NCI-H1092 treated with DMSO at 0.1 percent for 48 hours (cell line): ENCODE measurements at regions not wholly inside any gene's neighbourhood (a gene's known extent, or its start where the extent isn't known, plus 50 kb on each side); places are given as distances from the start of the nearest gene placed in this dataset.

ENCODE experiments used
- DNase-seq: peaks from one replicate; lab custom pipeline; 2025; lab: John Stamatoyannopoulos, UW

DNA sequence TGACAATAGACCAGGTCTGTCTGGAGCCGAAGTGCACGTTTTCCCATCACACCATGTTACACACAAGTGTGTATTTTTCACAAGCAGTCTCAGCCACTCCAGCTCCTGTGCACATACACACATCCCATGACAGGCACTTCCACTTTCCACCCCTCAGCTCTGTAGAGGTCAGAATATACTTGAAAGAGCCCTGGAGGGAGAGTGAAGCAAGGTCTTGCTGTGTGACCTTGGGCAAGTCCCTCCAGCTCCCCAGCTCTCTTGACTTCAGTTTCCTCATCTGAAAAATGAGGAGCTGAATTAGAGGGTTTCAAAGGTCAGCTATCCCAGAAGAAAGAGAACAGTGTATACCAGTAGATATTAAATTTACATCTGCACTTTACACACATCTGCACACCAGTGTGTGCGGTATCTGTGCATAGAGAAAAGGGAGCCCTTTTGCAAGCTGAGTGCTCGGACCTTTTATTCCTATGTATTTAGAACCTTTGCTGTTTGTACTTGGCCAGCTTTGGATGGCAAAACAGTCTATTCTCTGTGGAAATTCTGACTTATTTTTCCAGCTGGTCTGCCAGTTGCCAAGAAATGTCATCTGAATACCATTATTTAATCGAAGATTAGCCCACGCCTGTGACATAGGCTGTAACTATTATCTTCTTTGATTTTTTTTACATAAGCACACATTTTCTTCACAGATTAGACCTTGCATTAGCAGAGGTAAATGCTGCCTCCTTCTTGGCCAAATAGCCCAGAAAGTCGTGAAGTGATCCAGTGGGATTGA, 528.0 kb downstream of the BNC2 start:
- DNase-seq: no peak

DNA sequence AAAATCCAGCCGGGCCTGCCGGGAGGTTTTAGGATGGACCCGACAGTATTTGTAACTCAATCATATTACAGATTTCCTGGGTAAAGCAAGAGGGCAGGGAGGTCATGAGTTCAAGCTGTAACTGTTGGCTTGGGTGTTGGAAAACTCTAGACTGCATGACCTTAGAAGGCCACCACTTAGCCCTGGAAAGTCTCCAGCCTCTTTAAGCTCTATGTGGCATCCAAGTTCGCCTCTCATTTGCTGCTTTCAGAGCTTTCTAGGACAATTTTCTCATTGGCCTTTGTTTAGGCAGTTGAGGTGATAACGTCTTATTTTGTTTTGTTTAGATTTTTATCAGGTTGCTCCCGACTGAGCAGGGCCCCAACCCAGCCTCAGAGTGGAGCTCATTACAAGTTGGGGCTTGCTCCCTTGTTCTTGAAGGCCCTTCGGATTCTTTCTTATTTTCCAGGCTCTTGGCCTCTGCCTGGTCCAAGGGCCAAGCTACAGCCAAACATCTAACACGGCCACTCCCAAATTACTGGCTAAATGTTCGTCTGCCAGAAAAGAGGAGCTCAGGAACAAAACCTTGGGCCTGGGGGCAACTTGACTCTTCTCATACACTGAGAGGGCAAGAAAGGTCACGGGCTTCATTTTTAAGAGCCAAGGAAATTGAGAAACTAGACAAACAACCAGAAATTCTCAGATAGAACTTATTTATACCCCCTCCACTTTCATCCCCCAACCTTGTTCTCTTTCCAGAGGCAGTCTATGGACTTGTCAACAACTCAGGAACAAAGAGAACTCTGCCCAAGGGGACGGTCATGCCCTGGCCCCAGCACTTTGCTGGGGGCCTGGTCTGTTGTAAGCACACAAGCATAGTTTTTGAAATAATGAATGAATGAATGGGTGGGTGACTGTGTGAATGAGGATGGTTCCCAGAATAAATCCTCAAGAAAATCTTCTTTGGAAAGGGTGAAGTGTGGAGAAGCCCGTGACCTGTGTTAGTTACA, 526.9 kb downstream of the BNC2 start:
- no peak for DNase-seq

DNA sequence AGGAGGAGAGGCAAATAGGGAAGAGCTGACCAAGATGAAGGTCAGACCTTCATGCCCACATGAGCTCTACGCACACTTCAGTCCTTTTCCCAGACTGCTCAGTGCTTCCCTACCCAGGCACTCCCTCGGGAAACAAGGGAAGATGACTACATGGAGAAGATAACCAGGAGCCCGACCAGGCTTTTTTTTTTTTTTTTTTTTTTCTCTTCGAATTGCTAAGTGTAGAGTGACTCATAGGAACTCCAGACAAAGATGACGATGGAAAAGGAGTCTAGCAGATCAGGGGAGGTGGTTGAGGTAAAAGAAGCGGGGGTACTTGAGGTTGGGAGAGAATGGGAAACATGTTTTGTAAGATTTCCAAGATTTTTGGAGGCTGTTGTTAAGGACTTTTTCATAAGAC, 526.1 kb downstream of the BNC2 start:
- no peak for DNase-seq

DNA sequence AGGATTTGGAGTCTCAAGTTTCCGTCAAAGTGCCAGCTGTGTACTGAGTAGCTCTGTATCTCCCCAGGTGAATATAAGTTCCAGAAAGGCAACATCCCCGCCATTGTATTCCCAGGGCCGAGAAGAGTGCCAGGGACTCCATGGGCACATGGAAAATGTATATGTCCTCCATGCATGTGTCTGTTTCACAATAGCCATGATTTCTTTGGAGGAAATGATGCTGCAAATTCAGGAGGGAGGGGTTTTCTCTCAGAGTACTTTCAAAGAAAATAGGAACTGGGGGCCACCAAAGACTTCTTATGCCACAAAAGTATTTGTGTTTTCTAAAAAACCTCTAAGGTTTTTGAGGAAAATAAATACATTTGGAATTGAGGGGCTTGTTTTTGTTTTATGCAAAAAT, 524.6 kb downstream of the BNC2 start:
- no peak for DNase-seq

DNA sequence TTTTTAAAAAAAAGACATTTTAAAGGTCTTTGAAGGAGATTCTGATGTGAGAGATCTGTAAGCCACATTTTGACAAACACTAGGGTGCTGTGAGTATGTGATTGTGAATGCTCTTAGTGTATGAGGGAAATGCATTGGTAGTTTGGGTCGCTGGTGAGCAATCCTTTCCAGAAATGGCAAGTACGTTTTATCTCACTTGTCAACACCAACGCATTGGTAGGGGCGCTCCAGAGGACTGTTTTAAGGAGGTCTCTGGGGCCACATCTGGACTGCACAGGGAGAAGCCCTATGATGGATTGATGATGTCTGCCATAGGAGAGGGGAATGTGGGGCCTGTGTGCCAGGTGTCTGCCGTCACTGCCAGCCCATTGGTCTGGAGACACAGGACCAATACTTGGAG, 522.6 kb downstream of the BNC2 start:
- DNase-seq: no peak

DNA sequence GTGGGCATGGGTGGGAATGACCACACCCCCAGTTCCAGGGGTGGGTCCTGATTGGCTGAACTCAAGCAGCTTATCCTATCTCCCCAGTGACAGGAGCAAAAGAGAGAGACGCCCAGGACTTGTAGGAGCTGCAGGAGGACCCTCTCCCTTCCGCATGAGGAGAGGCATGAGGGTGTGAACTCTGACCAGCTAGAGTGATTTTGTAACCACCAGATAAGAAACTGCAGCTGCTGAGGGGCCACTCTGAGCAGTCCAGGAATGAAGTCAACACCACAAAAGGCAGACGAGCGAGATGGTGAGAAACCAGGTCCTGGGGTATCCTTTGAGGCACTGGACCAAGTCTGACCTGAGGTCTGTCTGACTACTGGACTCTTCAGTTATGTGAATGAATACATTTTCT, 521.9 kb downstream of the BNC2 start:
- no peak for DNase-seq

DNA sequence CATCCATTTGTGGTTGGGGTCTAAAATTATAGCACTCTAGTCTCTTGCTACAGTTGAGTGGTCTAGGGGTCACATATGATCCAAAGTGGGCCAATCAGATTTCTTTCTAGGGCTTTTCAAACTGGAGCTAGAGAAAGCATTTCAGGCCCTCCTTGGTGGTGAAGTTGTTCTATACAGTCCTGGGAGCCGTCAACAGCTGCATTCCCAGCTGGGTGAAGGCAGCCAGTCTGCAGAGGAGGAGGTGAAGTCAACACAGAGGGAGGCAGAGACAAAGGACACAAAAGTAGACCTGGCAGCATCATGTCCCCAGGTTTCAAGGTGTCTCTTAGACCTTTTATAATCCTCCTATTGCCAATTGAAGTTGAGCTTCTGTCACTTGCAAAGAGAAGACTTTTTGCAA, 518.2 kb downstream of the BNC2 start:
- no peak for DNase-seq

DNA sequence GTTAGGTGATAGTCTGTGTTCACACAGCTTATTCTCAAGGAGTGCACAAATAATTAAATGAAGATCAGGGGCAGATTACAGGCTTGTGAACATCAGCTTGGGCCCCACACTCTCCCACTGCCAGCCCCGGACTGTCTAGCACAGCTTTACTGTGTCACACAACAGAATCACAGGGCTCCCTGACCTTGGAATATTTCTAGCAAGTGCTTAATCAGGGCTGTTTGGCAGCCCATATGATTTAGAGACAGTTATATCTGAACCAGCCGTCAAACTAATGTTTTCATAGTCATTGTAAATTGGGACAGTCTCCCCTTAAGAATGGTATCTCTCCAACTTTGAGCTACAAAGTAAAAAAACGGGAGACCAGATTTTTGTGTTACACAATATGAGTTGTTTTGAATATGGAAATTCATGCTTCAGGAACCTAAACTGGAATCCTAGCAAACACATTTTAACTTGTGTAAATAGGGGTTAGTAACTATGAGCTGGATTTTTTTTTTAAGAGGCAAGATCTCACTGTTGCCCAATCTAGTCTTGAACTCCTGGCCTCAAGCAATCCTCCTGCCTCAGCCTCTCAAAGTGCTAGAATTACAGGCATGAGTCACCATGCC, 517.6 kb downstream of the BNC2 start:
- no peak for DNase-seq

DNA sequence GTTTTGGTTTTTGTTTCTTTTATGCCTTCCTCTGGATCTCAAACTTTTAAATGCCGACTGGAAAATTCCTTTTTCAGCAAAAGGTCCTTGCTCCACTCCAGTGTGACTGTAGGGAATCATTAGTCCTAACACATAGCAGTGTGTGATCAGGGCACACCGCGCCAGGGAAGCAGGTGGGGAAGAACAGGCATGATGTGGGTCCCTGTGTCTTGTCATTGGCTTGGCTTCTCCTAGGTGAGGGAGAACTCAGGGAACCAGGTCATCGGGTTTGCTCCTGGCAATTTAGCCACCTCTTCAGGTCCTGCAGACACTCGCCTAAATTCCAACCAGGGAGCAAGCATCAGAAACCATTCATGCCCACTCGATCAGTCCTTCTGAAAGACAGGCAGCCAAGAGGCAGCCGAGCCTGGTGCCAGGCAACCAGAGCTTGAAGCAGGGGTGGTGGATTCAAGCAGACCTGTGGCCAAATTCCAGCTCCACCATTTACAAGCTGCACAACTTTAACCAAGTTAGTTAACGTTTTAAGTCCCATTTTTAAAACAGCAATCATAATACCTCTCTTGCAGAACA, 514.2 kb downstream of the BNC2 start:
- DNase-seq: no peak

DNA sequence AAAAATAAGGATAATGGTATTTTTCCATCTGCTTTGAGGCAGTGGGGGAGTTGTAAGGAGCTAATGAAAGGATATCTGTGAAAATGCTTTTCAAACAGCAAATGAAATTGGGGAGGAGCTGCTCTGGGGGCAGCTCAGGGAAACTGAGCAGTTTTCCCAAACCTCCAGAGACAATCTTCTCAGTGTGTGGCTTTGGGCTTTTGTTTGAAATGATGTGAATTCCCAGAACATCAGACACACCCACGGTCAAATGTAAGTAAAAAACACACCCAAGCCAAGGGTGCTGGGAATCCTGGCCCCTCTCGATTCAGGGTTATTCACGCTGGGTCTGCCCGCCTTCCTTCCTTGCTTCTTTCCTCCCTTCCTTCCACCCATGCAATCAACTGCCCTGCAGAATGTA, 512.6 kb downstream of the BNC2 start:
- DNase-seq: no peak

DNA sequence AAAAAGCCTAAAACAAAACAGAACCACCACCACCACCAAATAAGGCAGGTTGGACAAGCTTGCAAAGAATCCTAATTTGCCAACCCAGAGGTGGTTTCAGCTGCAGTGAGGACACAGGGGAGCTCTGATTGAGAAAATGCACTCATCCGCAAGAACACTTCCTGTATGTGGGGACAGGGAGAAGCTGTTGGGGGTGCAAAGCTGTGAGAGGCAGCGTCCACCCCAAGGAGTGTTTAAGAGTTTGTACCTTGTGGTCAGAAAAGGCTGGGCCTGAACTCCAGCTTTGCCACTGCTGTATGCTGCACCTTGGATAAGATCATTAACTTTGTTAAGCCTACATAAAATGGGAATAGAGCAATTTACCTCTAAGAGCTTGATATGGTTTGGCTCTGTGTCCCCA, 511.7 kb downstream of the BNC2 start:
- DNase-seq: no peak
